SK-MEL-5 (cell line): ENCODE measurements at regions not wholly inside any gene's neighbourhood (a gene's known extent, or its start where the extent isn't known, plus 50 kb on each side); places are given as distances from the start of the nearest gene placed in this dataset.
"Not testable (repeated sequence)": the region's sequence is repeated elsewhere in the genome, so short reads cannot be mapped to it uniquely, and the experiment has no call there.

ENCODE experiments used
- DNase-seq: peaks from one replicate; pipeline ENCODE4 v3.0.0-alpha.2; 2016; ENCODE audit warnings: low read depth, low spot score
- in situ Hi-C: cut with HindIII; loops from 2 replicates; pipeline ENCODE4 v1.10.0; 2016; ENCODE audit warnings: low sequenced_read_pairs, high pct_unique_total_duplicates, low pct_unique_long_range_greater_than_20kb

DNA sequence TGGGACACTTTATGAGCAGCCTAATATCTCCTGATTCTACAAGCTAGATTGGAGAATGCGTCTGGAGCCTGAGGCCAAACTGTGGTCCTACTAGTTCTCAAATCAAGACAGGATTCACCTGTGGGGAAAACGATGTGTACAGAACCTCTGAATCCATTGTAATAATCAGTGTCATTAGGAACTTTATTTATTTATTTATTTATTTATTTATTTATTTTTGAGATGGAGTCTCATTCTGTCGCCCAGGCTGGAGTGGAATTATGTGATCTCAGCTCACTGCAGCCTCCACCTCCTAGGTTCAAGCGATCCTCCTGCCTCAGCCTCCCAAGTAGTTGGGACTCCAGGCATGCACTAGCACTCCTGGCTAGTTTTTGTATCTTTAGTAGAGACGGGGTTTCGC lies 52.6 kb upstream of the KIF26B start:
- in situ Hi-C loops, DNase-seq: not testable (repeated sequence)

DNA sequence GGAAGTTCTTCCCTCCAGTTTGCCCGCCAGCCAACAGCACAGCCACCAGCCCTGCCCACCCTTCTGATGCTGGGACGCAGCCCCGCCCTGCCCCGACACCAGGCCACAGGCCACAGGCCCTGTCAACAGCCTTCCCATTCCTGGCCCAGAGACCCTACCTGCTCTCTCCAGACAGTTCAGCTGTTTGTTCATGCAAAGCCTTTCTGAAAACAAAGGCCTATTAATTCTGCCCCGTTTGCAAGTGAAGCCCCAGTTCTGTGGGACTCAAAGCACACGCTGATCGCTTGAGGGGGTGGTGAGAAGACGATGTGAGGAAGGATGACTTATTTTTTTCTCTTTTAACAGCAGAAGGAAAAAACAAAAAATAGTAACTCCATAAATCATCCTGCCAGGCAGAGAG lies 55.4 kb upstream of the KIF26B start:
- in situ Hi-C loops = no loop called here

DNA sequence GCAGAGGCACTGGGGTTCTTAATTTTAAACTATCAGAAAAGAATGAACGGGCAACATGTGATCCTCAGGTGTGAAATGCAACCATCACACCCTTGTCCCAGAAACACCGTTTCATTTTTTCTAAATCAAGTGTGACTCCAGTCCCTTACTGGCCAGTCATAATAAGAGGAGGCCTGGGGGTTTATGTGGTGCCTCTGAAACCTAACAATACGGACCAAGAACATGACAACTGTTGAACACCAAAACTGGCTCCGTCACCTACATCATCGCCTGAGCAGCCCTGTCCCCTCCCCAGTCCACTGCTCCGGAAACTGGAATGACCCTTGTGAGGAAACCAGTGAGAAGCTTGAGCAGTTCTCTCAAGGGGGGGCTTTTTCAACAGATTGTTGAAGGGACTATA lies 55.9 kb upstream of the KIF26B start:
- DNase-seq = no peak
- in situ Hi-C loops = no loop called here

More for the DNA sequence above, 55.4 kb upstream of the KIF26B start:
- no peak for DNase-seq

DNA sequence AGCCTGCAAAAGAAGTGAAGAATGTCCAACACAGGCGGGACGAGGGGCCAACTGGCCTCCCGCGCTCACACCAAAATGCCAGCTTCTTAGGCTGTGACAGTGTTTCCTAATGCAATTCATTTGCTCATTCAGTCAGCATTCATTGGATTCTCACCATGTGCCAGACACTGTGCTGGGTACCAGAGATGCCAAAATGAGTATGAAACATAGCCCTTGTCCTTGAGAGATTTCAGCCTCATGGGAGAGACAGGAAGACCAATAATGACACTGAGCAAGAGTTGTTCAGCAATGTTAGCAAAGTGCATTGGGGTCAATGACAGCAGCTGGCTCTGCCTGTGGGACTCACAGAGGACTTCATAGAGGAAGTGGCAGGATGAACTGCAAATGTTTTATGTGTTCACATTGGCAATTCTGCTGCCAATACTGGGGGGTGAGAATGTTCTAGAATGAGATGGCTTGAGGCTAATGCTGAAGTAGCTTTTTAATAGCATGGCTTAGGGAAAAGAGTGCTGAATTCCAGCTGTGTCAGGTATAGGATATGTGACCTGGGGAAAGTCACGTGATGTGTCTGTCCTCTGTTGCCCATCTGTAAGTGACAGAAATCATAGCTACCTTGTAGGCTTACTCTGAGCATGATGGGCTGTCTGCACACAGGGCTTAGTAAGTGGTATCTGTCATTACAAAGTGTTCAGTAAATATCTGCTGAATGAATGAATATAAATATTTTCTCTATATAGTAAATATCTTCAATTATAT lies 58.3 kb upstream of the KIF26B start:
- no peak for DNase-seq
- in situ Hi-C loops = no loop called here

DNA sequence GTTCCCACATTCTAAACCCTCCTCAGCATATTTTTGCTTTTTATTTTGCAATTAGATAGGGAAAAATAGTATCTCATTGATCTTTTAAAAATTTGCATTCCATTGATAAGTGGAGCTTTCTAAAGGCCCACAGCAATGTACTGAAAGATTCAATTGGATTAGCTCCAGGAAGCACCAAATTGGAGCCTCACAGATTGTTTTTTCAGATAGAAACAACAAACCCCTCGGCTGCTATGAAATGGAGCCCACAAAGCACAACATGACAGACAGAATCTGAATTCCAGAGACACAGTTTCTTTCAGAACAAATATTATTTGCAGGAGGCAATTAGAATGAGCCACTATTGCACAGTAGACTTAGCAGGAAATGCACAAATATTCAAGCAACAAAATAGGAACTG lies 58.9 kb upstream of the KIF26B start:
- in situ Hi-C loops = no loop called here
- no peak for DNase-seq

DNA sequence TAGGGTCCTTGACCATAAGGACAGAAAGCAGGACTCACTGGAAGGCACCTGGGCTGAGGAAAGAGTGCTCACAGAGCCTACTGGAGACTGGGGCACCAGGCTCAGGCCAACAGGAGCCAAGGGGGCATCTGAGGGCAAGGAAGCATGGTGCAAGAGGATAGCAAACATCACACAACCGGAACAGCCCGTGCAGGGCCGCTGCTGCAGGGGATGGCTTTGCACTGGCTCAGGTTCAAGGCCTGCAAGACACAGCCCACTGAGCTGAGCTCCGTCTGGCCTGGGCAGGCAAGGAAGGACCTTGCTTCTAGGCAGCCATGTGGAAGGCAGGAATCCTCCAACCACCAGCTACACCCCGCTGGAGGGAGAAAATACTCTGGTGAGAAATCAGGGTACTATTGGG lies 59.8 kb upstream of the KIF26B start:
- in situ Hi-C loops = no loop called here
- DNase-seq = no peak

DNA sequence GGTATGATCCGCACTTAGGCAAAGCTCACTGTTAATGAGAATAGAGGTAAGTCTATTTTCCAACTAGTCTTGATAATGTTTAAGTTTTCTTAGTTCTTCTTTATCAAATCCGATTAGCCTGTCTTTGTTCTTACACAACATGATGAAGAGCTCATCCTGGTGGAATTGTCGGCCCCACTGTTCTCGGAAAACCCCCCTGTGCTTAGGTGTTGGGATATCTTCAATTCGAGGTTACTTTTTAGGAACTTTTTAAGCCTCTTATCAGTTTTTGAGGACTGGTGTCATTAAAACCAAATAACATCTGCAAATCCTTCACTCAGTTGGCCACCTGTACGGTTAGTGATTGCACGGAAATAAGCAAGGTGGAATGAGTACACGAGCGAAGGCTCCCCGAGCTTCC lies 60.7 kb upstream of the KIF26B start:
- DNase-seq = no peak
- in situ Hi-C loops = no loop called here

DNA sequence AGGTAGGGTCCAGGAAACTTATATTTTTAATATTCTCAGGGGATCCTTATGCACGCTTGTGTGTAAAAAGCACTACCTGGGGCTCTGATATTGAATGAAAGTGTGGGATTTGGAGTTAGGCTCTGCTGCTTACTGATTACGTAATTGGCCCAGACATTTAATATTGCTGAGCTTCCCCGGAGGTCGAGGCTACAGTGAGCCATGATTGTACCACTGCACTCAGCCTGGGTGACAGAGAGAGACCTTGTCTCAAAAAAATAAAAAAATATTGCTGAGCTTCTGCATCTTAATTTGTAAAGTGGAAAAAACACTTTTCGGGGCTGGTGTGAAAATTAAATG lies 62.2 kb upstream of the KIF26B start:
- in situ Hi-C loops = no loop called here

DNA sequence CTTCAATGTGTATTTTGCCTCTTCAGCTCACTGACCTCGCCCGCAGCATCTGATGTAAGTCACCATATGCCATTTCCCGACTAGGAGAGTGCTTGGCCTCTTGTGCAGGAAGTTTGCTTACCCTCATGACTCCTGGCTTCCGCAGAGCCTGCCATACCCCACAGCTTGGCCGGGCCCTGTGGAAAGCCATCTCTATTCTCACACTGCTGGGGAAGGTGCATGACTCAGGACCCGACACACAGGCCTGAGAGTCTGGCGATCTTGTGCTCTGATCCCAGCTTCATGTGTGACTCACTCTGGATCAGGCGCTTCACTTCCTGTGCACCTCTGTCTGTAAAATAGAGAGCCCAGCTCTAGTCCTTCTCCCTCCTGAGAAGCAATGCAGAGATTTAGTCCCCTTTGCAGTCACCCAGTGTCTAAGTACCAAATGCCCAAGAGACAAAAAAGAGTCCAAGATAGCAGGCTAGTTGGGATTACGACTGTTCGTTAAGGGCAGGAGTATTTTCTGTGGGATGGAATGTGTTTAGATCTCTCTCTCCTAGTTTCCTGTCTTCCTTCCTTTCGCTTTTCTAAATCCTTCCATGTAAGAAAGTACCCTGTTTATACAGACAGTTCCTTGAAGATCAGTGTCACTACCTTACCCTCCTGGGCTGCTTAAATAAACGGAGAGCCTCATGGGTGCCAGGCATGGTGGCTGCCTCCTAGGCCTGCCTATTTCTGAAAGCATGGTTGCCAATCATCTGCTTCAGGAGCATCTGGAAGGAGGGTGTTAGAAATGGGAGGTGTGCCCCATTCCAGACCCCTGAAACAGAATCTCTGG lies 62.8 kb upstream of the KIF26B start:
- in situ Hi-C loops = no loop called here
- peak; percentile 40 for DNase-seq

More for the DNA sequence above, 62.2 kb upstream of the KIF26B start:
- no peak for DNase-seq

DNA sequence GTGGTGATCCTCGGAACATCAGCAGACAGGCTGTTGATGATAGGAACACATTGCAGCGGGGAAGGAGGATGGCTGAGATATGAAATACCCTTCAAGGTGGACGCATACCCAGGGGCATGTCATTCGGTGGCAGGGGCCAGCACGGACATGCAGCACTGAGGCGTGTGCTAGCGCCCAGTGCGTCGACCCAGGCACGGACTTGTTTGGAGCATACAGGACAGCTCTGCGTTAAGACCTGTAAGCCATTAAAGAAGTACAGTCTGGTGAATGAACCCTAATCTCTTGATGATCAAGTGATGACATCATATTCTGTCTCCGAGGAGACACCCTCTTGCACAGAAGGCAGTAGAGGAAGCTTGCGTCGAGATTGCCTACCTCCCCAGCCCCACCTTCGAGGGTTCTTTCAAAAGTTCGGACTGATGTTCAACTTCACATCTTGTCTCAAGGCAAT lies 63.6 kb upstream of the KIF26B start:
- no peak for DNase-seq
- in situ Hi-C loops = no loop called here

DNA sequence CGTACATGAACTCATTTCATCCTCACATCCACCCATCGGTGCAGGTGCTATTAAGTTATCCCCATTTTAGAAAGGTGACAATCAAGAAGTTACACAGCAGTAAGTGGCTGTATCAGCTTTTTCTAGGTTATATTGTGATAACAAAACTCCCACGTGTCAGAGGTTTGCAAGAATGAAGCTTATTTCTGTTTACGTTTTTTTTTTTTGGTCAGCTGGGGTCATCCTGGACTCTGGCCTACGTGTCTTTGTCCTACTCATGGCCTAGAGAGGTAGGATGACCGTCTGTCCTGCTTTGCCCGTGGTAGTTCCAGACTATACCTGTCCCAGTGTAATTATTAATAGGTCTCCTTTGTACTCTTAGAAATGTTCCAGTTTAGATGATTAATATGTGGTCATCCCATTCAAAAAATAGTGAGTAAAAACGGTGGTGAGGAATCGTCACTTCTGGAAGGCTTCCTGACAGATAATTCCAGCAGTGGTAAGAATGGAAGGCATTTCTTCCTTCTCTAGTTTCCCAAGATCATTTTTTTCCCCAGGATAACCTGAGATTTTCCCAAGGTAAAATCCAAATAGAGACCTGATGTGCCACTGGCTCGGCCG lies 64.2 kb upstream of the KIF26B start:
- DNase-seq = no peak
- in situ Hi-C loops = no loop called here

DNA sequence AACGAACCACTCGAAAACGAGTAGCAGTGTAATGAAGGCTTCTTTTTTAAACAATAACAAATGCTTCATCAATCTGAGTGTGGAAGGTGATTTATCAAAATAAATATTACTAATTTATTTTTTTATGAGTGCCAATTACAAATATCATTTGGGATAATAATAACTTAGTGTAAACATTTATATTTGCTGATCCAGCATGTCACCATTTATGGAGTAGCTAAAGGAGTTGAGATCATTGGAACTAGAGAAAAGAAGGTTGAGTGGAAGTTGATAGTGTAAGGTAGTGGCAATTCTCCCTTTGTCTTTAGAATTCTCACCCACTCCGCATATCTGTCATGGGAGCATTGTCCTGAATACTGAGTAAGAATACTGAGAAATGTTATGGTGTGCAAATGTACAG lies 67.1 kb upstream of the KIF26B start:
- in situ Hi-C loops = no loop called here
- no peak for DNase-seq

DNA sequence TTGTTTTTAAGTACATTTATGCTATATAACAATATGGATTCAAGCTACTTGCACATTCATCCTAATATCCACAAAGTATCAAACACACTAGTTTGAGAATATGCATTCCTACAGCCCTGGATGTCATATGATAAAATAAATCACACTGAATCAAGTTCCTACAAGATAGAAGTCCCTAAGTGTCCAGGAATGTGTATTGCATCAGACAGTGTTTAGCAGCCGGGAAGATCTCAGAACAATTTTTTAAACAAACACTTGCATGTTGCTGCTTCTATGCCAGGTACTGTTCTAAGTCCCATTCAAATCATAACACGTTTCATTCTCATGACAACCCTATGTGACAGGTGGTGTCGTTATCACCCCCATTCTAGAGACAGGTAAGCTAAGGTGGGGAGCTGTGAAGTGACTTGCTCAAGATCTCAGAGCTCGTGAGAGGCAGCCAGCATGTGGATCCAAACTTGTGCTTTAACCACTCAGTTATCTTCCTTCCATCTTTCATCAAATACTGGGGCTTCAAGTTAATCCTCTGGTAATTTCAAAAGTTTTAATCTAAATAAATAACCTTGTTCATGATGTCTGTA lies 68.3 kb upstream of the KIF26B start:
- DNase-seq = no peak
- in situ Hi-C loops = no loop called here

DNA sequence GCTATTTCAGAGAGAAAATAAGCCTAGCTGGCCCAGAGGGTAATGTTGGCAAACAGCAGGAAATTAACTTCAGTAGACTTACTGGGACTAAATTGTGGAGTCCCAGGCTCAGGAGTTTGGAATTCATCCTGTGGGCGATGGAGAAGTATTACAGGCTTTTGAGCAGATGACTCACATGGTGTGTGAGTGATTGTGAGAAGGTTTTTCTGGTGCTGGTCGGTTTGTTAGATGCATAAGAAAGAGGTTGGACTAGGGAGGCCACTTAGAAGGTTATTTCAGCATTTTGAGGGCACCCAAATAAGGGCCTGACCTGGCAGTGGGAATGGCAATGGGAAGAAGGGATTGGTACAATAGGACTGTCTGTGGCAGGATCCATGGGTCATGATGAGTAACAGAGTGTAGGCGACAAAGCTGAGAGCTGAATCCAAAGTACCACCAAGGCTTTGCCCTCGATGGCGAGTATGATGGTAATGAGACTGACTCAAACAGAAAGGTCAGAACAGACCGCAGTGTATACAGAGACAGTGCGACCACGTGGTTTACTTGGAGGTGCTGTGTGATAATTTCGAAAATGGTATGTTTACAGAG lies 69.2 kb upstream of the KIF26B start:
- in situ Hi-C loops = no loop called here
- DNase-seq = no peak

DNA sequence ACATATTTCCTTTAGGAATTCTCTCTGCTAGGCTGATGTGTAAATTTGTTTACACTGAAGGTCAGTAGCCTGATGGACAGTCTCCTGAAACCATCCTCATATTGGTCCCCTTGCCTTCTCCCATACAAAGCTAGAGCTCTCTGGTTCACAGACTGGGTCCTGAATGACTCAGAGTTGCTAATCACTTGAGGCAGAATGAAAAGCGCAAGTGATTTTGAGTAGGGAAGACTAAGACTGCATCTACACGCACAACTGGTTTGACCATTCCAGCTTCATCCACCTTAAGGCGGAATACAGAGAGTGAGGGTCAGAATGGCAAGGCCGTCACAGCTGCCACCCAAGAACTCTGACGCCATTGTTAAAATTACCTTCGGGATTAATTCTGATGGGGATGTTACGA lies 70.2 kb upstream of the KIF26B start:
- in situ Hi-C loops = no loop called here
- no peak for DNase-seq

DNA sequence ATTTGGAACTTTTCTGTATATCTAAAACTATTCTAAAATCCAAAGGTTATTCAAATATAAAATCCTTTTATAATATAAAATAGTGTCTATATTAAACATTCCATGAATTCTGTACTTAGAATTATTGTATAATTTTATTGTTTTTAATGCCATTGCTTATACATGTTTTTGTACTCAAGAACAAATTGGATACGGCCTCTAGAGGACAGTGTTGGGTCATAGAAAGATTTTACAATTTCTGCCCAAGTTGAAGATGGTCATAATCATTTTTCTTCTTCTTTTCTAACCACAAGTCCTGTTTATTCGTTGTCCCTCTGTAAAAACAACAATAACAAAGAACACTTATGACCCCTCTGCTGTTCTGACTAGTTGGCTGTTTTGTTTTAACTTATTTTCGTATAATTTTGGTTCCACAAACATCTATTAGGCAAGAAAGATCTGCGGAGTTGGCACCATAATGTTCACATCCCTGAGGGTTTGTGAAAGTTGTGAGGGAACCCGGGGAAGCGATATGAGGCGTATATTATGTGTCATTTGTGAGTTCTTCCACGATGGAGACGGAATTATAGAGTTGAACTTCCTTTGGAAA lies 75.7 kb upstream of the KIF26B start:
- in situ Hi-C loops = no loop called here
- DNase-seq = peak; percentile 60

DNA sequence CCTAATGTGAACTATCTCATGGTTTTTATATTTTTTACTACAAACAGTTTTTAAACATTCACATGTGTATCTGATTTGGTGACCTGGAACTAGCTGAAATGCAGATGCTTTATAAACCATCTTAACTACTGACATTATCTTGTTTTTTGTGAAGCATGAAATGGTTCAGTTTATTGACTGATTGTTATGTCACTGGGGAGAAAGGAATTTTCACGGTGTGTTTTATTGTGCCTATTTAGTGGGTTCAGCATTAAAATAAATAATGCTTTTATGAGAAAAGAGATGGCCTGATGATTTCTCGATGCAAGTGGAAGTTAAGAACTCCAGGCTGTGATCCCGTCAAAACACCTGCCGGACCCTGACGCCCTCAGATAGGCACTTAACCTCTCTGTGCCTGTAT lies 79.9 kb upstream of the KIF26B start:
- in situ Hi-C loops = no loop called here
- no peak for DNase-seq

DNA sequence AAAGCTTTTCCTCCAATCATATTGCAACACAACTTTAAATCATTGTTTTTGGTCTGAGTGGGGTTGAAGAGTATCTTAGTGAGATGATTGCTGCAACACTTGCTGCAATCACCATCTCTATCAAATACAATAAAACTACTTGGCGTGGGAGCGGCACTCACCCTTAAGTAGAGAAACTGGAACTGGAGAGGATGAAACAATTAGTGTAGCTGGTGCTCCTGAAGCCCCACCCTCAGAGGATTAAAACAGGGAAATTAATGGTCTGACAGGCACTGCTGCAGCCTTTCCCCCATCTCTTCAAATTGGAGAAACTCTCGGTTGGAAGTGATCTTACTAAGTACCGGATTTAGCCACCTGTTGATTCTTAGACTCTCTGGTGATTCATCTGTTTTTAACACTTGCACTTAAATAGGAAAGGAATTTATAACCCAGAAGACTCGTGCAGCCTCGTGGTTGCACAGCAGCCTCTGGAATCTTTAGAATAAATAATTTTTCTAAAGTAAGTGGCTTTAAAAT lies 80.5 kb upstream of the KIF26B start:
- no peak for DNase-seq
- in situ Hi-C loops = no loop called here
